Astrocyte (in vitro differentiated cells and primary cell): ENCODE measurements at regions not wholly inside any gene's neighbourhood (a gene's known extent, or its start where the extent isn't known, plus 50 kb on each side); places are given as distances from the start of the nearest gene placed in this dataset.

ENCODE experiments used
- DNase-seq: peaks from one replicate; pipeline ENCODE4 v3.0.0-alpha.2; 2010; ENCODE audit warnings: low read depth
- FAIRE-seq: peaks from 2 replicates; lab custom pipeline; 2011; peaks lifted over from hg19 to GRCh38; lab: Jason Lieb, UNC
- H2AFZ ChIP-seq: 2 replicates; pipeline ENCODE4 v1.6.0; 2012; ENCODE audit warnings: low read depth, low read length, inconsistent platforms
- H3K27ac ChIP-seq: 2 replicates; pipeline ENCODE4 v1.5.1; 2011; ENCODE audit warnings: low read depth, low read length, inconsistent platforms
- H3K27me3 ChIP-seq: 2 replicates; pipeline ENCODE4 v1.6.0; 2011; ENCODE audit warnings: low read length, inconsistent platforms; ENCODE audit not compliant: insufficient read depth
- H3K36me3 ChIP-seq: 2 replicates; pipeline ENCODE4 v1.5.1; 2011; ENCODE audit warnings: low read length, inconsistent platforms; ENCODE audit not compliant: insufficient read depth
- H3K4me1 ChIP-seq: 2 replicates; pipeline ENCODE4 v1.5.1; 2011; ENCODE audit warnings: low read length, inconsistent platforms; ENCODE audit not compliant: insufficient read depth
- H3K4me2 ChIP-seq: 2 replicates; pipeline ENCODE4 v1.6.0; 2012; ENCODE audit warnings: low read length, inconsistent platforms
- H3K4me3 ChIP-seq: 2 replicates; pipeline ENCODE4 v1.5.1; 2011; ENCODE audit warnings: low read depth, mild to moderate bottlenecking, low read length, inconsistent platforms; ENCODE audit not compliant: insufficient read depth
- H3K79me2 ChIP-seq: 2 replicates; pipeline ENCODE4 v1.6.0; 2012; ENCODE audit warnings: mild to moderate bottlenecking, low read length, inconsistent platforms; ENCODE audit not compliant: insufficient read depth
- H3K9ac ChIP-seq: 2 replicates; pipeline ENCODE4 v1.6.0; 2012; ENCODE audit warnings: mild to moderate bottlenecking, low read length, inconsistent platforms
- H3K9me3 ChIP-seq: 2 replicates; pipeline ENCODE4 v1.5.1; 2012; ENCODE audit warnings: low read depth, mild to moderate bottlenecking, low read length, inconsistent platforms; ENCODE audit not compliant: insufficient read depth
- H4K20me1 ChIP-seq: 2 replicates; pipeline ENCODE4 v1.6.0; 2012; ENCODE audit warnings: low read length, inconsistent platforms; ENCODE audit not compliant: insufficient read depth
- H3K27ac Mint-ChIP-seq: one replicate; pipeline ENCODE4 v1.8.0; 2021; ENCODE audit warnings: mild to moderate bottlenecking, mixed read lengths; ENCODE audit not compliant: unreplicated experiment
- H3K27me3 Mint-ChIP-seq: one replicate; pipeline ENCODE4 v1.8.0; 2021; ENCODE audit warnings: low read depth, mixed read lengths; ENCODE audit not compliant: unreplicated experiment
- H3K36me3 Mint-ChIP-seq: one replicate; pipeline ENCODE4 v1.8.0; 2021; ENCODE audit warnings: low read depth, mixed read lengths; ENCODE audit not compliant: unreplicated experiment
- H3K4me1 Mint-ChIP-seq: one replicate; pipeline ENCODE4 v1.8.0; 2021; ENCODE audit warnings: low read depth, mixed read lengths; ENCODE audit not compliant: unreplicated experiment
- H3K4me3 Mint-ChIP-seq: one replicate; pipeline ENCODE4 v1.8.0; 2021; ENCODE audit warnings: mild to moderate bottlenecking, moderate library complexity, mixed read lengths; ENCODE audit not compliant: unreplicated experiment
- H3K9me3 Mint-ChIP-seq: one replicate; pipeline ENCODE4 v1.8.0; 2021; ENCODE audit warnings: mild to moderate bottlenecking, mixed read lengths; ENCODE audit not compliant: unreplicated experiment
- CTCF ChIP-seq: IDR thresholded peaks from 2 replicates; pipeline ENCODE4 v1.5.1; 2011; ENCODE audit warnings: low read depth, mild to moderate bottlenecking, inconsistent platforms, low read length, moderate library complexity; ENCODE audit not compliant: insufficient read depth
- EZH2 ChIP-seq: IDR thresholded peaks from 2 replicates; pipeline ENCODE4 v1.6.1; 2012; ENCODE audit warnings: mild to moderate bottlenecking, low read length, inconsistent platforms; ENCODE audit not compliant: insufficient read depth

DNA sequence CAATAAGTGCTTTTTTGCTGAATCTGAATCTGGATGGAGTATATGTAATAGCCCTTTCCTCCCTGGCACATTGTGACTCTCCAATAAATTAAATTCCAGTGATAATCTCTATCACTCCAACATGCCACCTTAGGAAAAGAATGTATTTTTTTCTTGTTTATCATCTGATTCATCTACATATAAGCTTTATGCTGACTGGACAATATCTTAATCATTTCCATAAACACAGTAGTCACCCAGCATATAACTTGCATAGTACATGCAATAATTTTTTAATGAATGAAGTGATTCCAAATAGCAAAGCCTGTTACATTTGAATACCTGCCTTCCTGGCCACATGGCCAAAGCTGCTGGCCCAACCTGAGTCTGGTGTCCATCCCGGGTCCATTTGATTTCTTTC, 477.6 kb upstream of the USP24 start:
- Mint-ChIP-seq H3K36me3 (peaks cover 1% of the 10 kb centered on the region), H3K9me3 (no peaks in the 10 kb centered on the region), H3K27me3 (peaks cover 28% of the 10 kb centered on the region), H3K27ac (no peak overlapping the region), H3K4me3 (no peak overlapping the region), H3K4me1 (peaks cover 4% of the 10 kb centered on the region)
- Histone ChIP-seq H3K4me3 (no peak overlapping the region), H3K27ac (no peak overlapping the region), H3K27me3 (no peaks in the 10 kb centered on the region), H2AFZ (no peak overlapping the region), H3K36me3 (no peaks in the 10 kb centered on the region), H3K4me2 (no peak overlapping the region), H4K20me1 (no peaks in the 10 kb centered on the region), H3K79me2 (no peaks in the 10 kb centered on the region), H3K9me3 (no peaks in the 10 kb centered on the region), H3K4me1 (peaks cover 28% of the 10 kb centered on the region), H3K9ac (no peak overlapping the region)
- DNase-seq = no peak
- TF ChIP-seq EZH2 = no peak
- no peak for TF ChIP-seq CTCF
- no peak for FAIRE-seq

DNA sequence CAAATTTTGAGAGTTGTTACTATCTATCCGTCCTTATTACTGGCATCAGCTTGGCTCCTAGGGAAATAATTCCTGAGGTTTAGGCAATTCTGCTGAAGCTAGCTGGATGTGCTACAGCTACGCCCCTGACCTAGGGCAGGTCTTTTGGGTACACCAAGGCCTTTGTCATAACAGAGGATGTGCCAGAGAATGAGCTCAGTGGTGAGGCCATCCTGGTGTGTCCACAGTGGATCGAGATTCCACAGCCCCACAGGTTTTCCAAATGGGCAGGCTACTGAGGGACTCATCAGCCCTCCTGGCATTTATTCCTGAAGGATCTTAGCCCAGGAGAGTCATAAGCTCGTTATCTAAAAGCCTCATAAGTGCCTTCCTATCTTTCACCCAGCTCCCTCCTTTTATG, 475.2 kb upstream of the USP24 start:
- peaks cover 33% of the 10 kb centered on the region for H3K27me3 Mint-ChIP-seq
- Histone ChIP-seq H3K9ac (no peak overlapping the region), H2AFZ (no peak overlapping the region), H3K27ac (no peak overlapping the region), H4K20me1 (no peaks in the 10 kb centered on the region), H3K9me3 (no peaks in the 10 kb centered on the region), H3K79me2 (no peaks in the 10 kb centered on the region), H3K36me3 (no peaks in the 10 kb centered on the region), H3K4me1 (peaks cover 12% of the 10 kb centered on the region), H3K27me3 (no peaks in the 10 kb centered on the region), H3K4me2 (no peak overlapping the region), H3K4me3 (no peak overlapping the region)
- FAIRE-seq (no peak), DNase-seq (no peak)
- TF ChIP-seq CTCF (no peak), EZH2 (no peak)
- peaks cover 2% of the 10 kb centered on the region for H3K4me1 Mint-ChIP-seq
- H3K4me3 Mint-ChIP-seq = no peak overlapping the region
- no peak overlapping the region for H3K27ac Mint-ChIP-seq
- peaks cover 1% of the 10 kb centered on the region for H3K36me3 Mint-ChIP-seq
- H3K9me3 Mint-ChIP-seq = no peaks in the 10 kb centered on the region

- no peak for FAIRE-seq
These were observed 474.6 kb upstream of the USP24 start for GRCh38 chr1:55689800-55690199.

More at GRCh38 chr1:55689800-55690199, 474.6 kb upstream of the USP24 start:
- Mint-ChIP-seq H3K4me1 (peaks cover 2% of the 10 kb centered on the region), H3K27me3 (peaks cover 38% of the 10 kb centered on the region), H3K27ac (no peak overlapping the region), H3K36me3 (peaks cover 1% of the 10 kb centered on the region), H3K9me3 (no peaks in the 10 kb centered on the region), H3K4me3 (no peak overlapping the region)
- H3K9me3 ChIP-seq = no peaks in the 10 kb centered on the region
- H3K4me1 ChIP-seq = peaks cover 7% of the 10 kb centered on the region
- no peaks in the 10 kb centered on the region for H3K27me3 ChIP-seq
- TF ChIP-seq CTCF (no peak), EZH2 (no peak)
- no peaks in the 10 kb centered on the region for H3K36me3 ChIP-seq
- H3K9ac ChIP-seq = no peak overlapping the region
- no peaks in the 10 kb centered on the region for H3K79me2 ChIP-seq
- H2AFZ ChIP-seq = no peak overlapping the region
- no peak overlapping the region for H3K4me2 ChIP-seq
- no peak overlapping the region for H3K27ac ChIP-seq
- H3K4me3 ChIP-seq = no peak overlapping the region
- H4K20me1 ChIP-seq = no peaks in the 10 kb centered on the region
- DNase-seq = no peak
